ENCODE measurements at regions not wholly inside any gene's neighbourhood (a gene's known extent, or its start where the extent isn't known, plus 50 kb on each side); places are given as distances from the start of the nearest gene placed in this dataset.
"Not testable (repeated sequence)": the region's sequence is repeated elsewhere in the genome, so short reads cannot be mapped to it uniquely, and the experiment has no call there.

DNA sequence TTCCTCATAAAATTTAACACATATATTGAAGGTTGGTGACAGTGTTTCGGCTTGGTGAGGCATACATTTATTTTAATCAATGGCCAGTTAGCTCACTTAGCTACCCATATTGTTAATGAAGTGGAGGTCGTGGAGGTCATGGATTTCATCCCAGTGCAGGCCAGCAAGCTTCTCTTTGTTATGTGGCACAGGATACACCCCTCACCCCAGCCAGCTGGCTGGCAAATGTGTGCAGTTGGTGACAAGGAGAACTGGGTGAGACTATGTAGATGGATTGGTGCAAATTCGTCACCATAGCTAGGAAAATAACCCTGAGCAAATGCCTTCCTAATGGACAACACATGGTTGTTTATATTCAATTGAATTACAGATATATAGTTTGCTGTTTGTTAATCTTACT lies 50.5 kb upstream of the FOXP2 start:
- Mint-ChIP-seq H3K27me3 (no peaks in the 10 kb centered on the region), H3K27ac (no peak overlapping the region), H3K4me1 (no peaks in the 10 kb centered on the region), H3K9me3 (peaks cover 4% of the 10 kb centered on the region), H3K36me3 (ENCODE audit: low read depth) (no peaks in the 10 kb centered on the region), H3K4me3 (no peak overlapping the region)
- ATAC-seq (no peak), DNase-seq (no peak)

DNA sequence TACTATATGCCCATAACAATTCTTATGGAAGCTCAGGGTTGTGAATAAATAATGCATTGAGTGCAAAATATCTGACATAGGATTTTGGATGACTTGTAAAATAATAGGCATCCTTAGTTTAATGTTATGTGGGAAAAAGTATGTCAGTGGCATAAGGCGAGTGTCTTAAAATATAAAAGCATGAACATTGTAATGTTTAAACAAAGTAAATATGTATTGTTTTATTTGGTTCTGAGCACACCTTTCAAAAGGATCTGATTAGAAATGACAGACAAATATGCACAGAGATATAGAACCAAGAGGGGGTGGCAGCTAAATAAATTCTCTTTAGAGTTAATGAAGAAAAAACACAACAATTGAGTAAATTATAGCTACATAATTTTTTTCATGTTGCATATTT lies 51.3 kb upstream of the FOXP2 start:
- Mint-ChIP-seq H3K27me3 (no peaks in the 10 kb centered on the region), H3K4me3 (no peak overlapping the region), H3K9me3 (peaks cover 4% of the 10 kb centered on the region), H3K36me3 (ENCODE audit: low read depth) (no peaks in the 10 kb centered on the region), H3K27ac (no peak overlapping the region), H3K4me1 (no peaks in the 10 kb centered on the region)
- DNase-seq (no peak), ATAC-seq (no peak)

DNA sequence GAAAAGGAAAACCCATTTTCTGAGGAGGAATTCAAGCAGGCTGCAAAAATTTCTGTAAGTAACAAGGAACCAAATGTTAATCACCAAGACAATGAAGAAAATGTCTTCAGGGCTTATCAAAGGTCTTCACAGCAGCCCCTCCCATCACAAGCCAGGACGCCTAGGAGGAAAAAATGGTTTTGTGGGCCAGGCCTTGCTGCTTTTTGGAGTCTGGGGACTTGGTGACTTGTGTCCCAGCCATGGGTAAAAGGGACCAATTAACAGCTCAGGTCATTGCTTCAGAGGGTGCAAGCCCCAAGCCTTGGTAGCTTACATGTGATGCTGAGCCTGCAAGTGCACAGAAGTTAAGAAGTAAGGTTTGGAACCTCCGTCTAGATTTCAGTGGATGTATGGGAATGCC lies 55.7 kb upstream of the FOXP2 start:
- Mint-ChIP-seq H3K27me3 (no peaks in the 10 kb centered on the region), H3K4me3 (no peak overlapping the region), H3K36me3 (ENCODE audit: low read depth) (no peaks in the 10 kb centered on the region)

DNA sequence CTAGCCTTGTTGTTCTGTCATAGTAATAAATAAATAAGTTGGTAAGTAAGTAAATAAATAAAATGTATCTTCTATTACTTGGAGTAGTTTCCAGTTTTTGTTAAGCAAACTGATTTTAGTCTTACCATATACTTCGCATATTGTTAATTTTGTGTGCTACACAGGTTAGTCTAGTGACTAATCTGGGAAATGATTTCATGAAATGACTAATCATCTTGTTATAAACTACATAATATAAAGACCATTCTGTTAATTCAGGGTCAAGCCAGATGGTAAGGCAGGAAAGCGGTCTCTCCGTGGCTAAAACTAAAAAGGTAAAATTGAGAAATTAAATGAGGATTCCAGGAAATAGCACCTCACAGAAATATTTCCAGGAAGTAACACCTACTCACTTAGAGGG lies 58.5 kb upstream of the FOXP2 start:
- ATAC-seq (no peak), DNase-seq (no peak)
- H3K27me3 Mint-ChIP-seq = no peaks in the 10 kb centered on the region
- no peaks in the 10 kb centered on the region for H3K36me3 Mint-ChIP-seq (ENCODE audit: low read depth)
- H3K27ac Mint-ChIP-seq = no peak overlapping the region
- no peak overlapping the region for H3K4me3 Mint-ChIP-seq
- no peaks in the 10 kb centered on the region for H3K4me1 Mint-ChIP-seq
- H3K9me3 Mint-ChIP-seq = peaks cover 8% of the 10 kb centered on the region

More for the DNA sequence above, 55.7 kb upstream of the FOXP2 start:
- Mint-ChIP-seq H3K4me1 (no peaks in the 10 kb centered on the region), H3K9me3 (peaks cover 4% of the 10 kb centered on the region), H3K27ac (no peak overlapping the region)
- no peak for DNase-seq
- ATAC-seq = no peak

DNA sequence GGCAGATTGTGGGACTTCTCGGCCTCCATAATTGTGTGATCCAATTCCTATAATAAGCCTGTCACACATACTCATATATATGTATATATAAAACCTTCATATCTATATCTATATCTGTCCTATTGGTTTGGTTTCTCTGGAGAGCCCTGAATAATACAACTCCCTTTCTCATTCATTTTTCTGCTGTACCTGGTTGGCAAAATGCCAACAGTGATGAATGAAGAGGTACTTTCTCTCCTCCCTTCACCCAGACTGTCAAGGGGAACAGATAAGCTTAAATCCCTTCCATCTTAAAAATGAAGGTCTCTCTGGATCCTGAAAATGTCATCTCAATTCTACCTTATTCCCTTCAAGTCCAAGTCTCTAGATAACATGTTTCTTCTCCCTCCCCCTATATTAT lies 60.3 kb upstream of the FOXP2 start:
- H3K4me1 Mint-ChIP-seq = no peaks in the 10 kb centered on the region
- H3K36me3 Mint-ChIP-seq (ENCODE audit: low read depth) = no peaks in the 10 kb centered on the region
- no peak overlapping the region for H3K27ac Mint-ChIP-seq
- peaks cover 4% of the 10 kb centered on the region for H3K9me3 Mint-ChIP-seq
- H3K4me3 Mint-ChIP-seq = no peak overlapping the region
- ATAC-seq (no peak), DNase-seq (no peak)
- H3K27me3 Mint-ChIP-seq = no peaks in the 10 kb centered on the region

DNA sequence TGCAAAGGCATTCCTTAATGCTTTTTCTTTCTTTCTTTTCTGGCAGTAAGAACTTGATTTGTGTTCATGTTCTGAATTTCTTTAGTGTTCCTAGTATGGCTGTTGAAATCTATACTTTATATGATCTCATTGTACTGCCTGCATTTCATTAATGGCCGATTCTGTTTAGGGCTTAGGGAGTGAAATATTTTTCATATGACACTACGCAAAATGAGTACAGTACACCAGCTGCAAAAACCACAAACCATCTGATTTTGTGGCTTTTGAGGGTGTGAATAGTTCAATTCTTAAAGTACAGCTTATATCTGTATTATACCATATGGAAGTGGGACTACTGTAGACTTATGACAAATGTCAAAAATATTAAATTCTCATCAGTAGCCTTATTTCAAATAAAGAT lies 69.1 kb upstream of the FOXP2 start:
- DNase-seq = no peak

DNA sequence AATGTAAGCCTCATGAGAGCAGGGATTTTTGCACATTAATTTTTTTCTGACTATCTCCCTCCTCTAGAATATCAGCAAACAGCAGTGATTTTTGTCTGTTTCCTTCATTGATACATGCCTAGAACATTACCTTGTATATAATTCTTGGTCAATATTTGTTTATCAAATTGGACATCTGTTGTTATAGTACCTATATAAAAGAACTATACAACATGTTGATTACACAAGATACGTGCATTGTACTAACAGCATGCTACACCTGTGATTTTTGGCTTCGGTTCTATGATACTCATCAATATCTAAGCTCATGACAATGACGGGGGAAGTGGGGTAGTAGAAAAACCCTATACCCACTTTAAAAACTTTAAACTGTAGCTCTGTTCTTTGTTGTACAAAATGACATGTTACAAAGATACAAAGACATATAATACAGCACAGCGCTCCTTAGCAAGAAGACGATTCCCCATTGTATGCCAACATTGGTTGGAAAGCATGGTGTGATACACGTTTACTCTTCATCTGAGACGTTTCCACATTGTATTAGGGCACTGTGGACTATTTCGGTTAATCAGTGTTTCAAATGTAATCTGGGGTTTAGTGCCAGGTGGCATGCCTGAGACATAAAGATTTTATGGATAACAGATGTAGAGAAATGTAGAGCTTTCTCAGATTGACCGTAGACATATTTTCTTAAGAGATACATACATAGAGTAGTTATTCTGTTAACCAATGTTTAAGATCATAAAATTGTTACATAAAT lies 70.5 kb upstream of the FOXP2 start:
- H3K27ac Mint-ChIP-seq = no peak overlapping the region

More for the DNA sequence above, 69.1 kb upstream of the FOXP2 start:
- Mint-ChIP-seq H3K9me3 (no peaks in the 10 kb centered on the region), H3K27me3 (no peaks in the 10 kb centered on the region), H3K4me1 (no peaks in the 10 kb centered on the region), H3K27ac (no peak overlapping the region), H3K36me3 (ENCODE audit: low read depth) (no peaks in the 10 kb centered on the region), H3K4me3 (no peak overlapping the region)
- ATAC-seq = no peak

DNA sequence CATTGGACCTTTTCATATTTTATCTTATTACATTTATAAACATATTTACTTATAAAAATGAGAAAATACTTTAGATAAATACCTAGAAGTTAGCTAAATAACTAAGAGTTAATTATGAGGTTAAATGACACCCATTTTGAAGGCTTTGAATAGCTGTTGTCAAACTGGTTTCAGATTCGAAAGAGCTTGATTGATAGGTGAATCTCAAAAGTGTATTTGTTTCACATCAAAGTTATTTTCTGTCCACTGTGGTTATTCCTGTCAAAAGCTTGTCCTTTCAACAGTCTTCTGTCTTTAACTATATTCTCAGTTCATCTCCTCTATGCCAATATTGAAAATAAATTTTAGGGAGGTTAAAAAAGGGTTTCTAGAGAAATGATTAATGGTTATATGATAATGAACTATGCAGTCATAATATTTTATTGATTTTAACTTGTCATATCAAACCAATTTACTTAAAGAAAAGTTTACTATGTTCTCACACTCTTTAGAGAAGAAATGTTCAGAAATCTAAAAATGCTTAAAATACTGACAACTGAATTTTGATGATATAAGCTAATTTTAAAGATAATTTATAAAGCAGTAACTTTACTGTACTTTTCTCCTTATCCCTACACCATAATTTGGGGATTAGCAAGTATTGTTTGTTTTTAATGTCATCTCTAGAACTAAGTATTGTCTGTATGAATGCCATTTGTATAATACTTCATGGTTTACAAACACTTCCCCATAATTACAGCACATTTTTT lies 72.0 kb upstream of the FOXP2 start:
- Mint-ChIP-seq H3K4me1 (no peaks in the 10 kb centered on the region), H3K27ac (no peak overlapping the region), H3K36me3 (ENCODE audit: low read depth) (no peaks in the 10 kb centered on the region), H3K4me3 (no peak overlapping the region), H3K27me3 (no peaks in the 10 kb centered on the region), H3K9me3 (no peaks in the 10 kb centered on the region)
- no peak for ATAC-seq
- no peak for DNase-seq

More for the DNA sequence above, 70.5 kb upstream of the FOXP2 start:
- ATAC-seq (no peak), DNase-seq (no peak)
- no peaks in the 10 kb centered on the region for H3K9me3 Mint-ChIP-seq
- no peaks in the 10 kb centered on the region for H3K27me3 Mint-ChIP-seq
- H3K4me3 Mint-ChIP-seq = no peak overlapping the region
- no peaks in the 10 kb centered on the region for H3K4me1 Mint-ChIP-seq
- no peaks in the 10 kb centered on the region for H3K36me3 Mint-ChIP-seq (ENCODE audit: low read depth)

DNA sequence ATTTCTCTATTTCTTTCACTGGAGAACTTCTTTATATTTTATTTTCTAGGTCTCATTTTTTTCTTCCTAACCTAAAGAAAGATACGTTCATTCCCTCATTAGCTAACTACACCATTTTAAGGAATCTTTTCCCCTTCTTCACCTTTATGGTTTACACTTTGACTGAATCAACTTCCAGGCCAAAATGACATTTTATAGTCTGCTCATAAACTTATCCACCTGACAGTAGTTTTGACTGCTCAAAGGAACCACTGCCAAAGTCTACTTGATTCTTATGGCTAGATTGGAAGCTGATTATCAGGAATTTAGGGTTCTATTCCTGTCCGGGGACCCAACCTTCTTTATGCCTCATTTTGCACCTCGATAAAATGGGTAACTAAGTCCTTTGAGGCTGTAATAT lies 73.0 kb upstream of the FOXP2 start:
- H3K4me3 Mint-ChIP-seq = no peak overlapping the region
- no peaks in the 10 kb centered on the region for H3K27me3 Mint-ChIP-seq
- no peak overlapping the region for H3K27ac Mint-ChIP-seq
- H3K4me1 Mint-ChIP-seq = no peaks in the 10 kb centered on the region
- H3K9me3 Mint-ChIP-seq = no peaks in the 10 kb centered on the region
- ATAC-seq = no peak
- DNase-seq = no peak
- no peaks in the 10 kb centered on the region for H3K36me3 Mint-ChIP-seq (ENCODE audit: low read depth)

DNA sequence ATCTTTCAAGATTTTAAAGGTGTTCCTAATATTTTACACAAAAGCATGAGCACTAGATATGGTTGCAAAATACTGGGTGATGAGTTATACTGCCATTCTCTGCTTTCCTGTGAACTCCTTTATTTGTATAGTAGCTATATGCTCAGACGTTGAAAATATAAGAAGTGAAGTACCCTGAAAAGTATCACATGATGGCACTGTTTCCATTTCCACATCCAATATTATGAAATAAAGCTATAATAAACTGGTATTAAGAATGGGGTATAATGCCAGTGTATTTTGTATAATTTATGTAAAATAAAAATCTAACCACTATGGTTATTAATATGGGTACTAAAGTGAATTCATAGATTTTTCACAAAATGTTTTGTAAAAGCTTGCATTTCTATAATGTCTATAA lies 79.6 kb upstream of the FOXP2 start:
- ATAC-seq = no peak
- DNase-seq = no peak
- Mint-ChIP-seq H3K27ac (no peak overlapping the region), H3K4me3 (no peak overlapping the region), H3K9me3 (no peaks in the 10 kb centered on the region), H3K27me3 (no peaks in the 10 kb centered on the region), H3K4me1 (no peaks in the 10 kb centered on the region), H3K36me3 (ENCODE audit: low read depth) (no peaks in the 10 kb centered on the region)

DNA sequence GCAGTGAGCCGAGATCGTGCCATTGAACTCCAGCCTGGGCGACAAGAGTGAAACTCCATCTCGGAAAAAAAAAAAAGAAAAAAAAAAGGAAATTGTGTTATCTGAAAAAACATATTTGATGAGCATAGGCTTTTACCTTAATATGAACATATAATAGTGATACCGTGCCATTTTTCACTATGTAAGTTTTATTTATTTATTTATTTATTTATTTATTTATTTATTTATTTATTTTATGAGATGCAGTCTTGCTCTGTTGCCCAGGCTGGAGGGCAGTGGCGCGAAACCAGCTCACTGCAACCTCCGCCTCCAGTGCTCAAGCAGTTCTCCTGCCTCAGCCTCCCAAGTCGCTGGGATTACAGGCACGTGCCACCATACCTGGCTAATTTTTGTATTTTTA lies 85.2 kb upstream of the FOXP2 start:
- not testable (repeated sequence) for DNase-seq; ATAC-seq; H3K4me1 Mint-ChIP-seq; H3K36me3 Mint-ChIP-seq (ENCODE audit: low read depth); H3K27ac Mint-ChIP-seq; H3K9me3 Mint-ChIP-seq; H3K27me3 Mint-ChIP-seq; H3K4me3 Mint-ChIP-seq

DNA sequence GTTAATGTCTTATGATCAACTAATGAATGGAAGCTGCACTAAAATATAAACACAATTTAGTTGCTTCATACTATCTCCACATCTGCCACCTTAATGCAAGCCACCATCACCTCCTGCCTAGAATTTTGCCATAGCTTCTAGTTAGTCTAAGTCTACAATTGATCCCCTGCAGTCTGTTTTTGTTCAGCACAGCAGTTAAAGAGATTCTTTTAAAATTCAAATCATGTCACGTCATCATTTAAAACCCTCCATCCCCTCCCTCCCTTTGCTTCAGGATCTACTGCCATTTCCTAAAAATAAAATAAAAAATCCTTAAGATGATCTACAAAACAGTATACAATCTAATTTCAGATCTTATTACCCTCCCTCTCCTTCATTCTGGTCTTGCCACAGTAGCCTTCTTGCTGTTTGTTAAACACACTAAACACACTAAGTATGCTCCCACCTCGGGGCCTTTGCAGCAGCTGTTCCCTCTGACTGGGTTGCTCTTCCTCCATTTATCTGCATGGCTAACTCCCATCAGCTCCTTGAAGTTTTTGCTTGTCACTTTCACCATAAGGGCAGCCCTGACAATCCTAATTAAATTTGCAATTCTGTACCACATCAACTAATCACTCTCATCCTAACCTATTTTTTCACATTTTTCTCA lies 97.0 kb upstream of the FOXP2 start:
- no peak overlapping the region for H3K4me3 Mint-ChIP-seq
- no peak overlapping the region for H3K27ac Mint-ChIP-seq
- H3K36me3 Mint-ChIP-seq (ENCODE audit: low read depth) = no peaks in the 10 kb centered on the region
- DNase-seq (no peak), ATAC-seq (no peak)
- no peaks in the 10 kb centered on the region for H3K27me3 Mint-ChIP-seq
- no peaks in the 10 kb centered on the region for H3K4me1 Mint-ChIP-seq
- no peaks in the 10 kb centered on the region for H3K9me3 Mint-ChIP-seq

DNA sequence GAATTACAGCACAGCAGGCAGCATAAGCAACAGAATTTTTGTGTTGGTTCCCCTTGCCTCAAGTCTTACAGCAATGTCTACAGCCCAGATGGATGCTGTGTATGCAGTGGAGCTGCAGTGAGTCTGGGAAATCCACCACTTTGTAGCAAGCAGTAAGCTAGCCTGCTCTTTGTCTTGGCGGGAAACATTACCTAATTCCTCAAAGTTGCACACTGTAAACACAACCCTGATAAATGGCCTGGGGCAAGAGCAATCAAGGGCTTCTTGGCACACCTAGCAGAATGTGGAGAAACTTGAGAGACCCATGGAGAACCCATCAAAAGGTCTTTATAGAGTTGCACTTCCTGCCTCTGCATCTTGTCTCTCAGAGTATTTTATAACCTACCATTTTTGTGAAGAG lies 102.0 kb upstream of the FOXP2 start:
- DNase-seq = no peak
- H3K36me3 Mint-ChIP-seq (ENCODE audit: low read depth) = no peaks in the 10 kb centered on the region
- no peaks in the 10 kb centered on the region for H3K4me1 Mint-ChIP-seq
- H3K27me3 Mint-ChIP-seq = no peaks in the 10 kb centered on the region
- H3K9me3 Mint-ChIP-seq = no peaks in the 10 kb centered on the region
- ATAC-seq = no peak
- no peak overlapping the region for H3K27ac Mint-ChIP-seq
- no peak overlapping the region for H3K4me3 Mint-ChIP-seq

DNA sequence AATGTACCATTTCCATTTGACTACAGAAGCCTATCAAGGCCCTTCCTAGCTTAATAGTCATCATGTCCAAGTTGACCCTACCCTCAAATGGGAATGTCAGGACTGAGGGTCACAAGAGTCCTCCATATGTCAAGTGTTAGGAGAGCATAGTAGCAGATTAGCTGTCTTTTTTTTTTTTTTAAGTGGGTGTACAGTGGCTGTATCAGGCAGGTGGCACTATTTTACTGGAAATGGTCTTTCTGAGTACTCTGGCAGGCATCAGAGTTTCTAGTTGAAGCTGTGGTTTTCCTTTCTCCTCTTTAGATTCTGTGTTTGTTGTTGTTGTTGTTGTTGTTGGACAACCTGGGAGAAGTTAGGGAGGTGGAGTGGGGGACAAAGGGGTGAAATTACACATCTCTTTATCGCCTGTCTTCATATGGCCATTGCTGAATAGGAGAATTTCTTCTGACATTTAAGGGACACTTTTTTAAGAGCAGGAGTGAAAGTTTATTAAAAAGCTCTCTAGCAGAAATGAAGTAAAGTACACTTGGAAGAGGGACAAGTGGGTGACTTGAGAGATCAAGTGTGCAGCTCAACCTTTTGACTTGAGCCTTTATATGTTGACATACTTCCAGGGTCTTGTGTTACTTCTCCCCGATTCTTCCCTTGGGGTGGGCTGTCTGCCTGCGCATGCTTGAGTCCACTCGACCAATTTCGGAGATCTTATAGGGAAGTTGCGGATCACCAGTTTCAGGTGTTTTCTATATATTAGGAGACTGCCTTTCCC lies 104.1 kb upstream of the FOXP2 start:
- H3K9me3 Mint-ChIP-seq = no peaks in the 10 kb centered on the region
- no peaks in the 10 kb centered on the region for H3K27me3 Mint-ChIP-seq
- ATAC-seq = peak; percentile 10

More for the DNA sequence above, 104.1 kb upstream of the FOXP2 start:
- no peak overlapping the region for H3K27ac Mint-ChIP-seq
- H3K36me3 Mint-ChIP-seq (ENCODE audit: low read depth) = no peaks in the 10 kb centered on the region
- DNase-seq = no peak
- no peak overlapping the region for H3K4me3 Mint-ChIP-seq
- H3K4me1 Mint-ChIP-seq = no peaks in the 10 kb centered on the region
